Fibroblast of lung (primary cell): ENCODE measurements at regions not wholly inside any gene's neighbourhood (a gene's known extent, or its start where the extent isn't known, plus 50 kb on each side); places are given as distances from the start of the nearest gene placed in this dataset.

Experiments
- EZH2 ChIP-seq: IDR thresholded peaks from 2 replicates; pipeline ENCODE4 v1.5.1; 2012; ENCODE audit warnings: low read length, control low read depth, mild to moderate bottlenecking; ENCODE audit errors: missing control alignments
- TF ChIP-seq, protein P1 (sequence below), 2 donors: IDR thresholded peaks in 1 of 2; conservative IDR thresholded peaks in 1 of 2; 1 replicate in 1 of 2; 2 replicates in 1 of 2; pipeline ENCODE4 v1.5.1; 2011 to 2012; ENCODE audit warnings: low read length in 2 of 2, control low read depth in 1 of 2, inconsistent platforms in 1 of 2, low read depth in 1 of 2, mild to moderate bottlenecking in 1 of 2

DNA sequence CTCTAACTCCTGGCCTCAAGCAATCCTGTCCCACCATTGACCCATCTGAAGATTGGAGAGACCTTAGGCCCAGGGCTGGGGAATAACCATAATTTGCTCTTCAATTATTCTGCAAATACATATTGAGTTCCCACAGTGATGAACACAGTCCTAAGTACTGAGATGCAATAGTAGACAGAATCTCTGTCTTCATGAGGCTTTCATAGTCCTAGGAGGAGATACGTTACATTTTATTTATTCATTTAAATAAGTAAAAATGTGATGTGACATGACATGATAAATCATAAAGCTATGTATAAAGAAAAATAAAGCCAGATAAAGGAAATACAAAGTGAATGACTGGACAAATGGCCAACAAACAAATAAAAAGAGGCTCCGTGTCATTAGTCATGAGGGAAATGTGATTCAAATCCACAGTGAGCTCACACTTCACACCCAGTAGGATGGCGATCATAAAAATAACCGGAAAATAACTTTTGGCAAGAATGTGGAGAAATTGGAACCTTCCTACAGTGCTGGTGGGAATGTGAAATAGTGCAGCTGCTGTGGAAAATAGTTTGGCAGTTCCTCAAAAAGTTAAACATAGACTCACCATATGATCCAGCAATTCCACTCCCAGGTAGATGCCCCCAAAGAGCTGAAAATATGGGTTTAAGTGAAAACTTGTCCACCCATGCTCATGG, 52.1 kb upstream of the JCAD start:
- TF ChIP-seq, protein P1, sequence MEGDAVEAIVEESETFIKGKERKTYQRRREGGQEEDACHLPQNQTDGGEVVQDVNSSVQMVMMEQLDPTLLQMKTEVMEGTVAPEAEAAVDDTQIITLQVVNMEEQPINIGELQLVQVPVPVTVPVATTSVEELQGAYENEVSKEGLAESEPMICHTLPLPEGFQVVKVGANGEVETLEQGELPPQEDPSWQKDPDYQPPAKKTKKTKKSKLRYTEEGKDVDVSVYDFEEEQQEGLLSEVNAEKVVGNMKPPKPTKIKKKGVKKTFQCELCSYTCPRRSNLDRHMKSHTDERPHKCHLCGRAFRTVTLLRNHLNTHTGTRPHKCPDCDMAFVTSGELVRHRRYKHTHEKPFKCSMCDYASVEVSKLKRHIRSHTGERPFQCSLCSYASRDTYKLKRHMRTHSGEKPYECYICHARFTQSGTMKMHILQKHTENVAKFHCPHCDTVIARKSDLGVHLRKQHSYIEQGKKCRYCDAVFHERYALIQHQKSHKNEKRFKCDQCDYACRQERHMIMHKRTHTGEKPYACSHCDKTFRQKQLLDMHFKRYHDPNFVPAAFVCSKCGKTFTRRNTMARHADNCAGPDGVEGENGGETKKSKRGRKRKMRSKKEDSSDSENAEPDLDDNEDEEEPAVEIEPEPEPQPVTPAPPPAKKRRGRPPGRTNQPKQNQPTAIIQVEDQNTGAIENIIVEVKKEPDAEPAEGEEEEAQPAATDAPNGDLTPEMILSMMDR (conservative IDR thresholded peaks at IDR 0.05 in 1 of 2, IDR thresholded peaks at IDR 0.05 in 1 of 2; ENCODE audit: low read depth in 1 of 2, low read length in 2 of 2) = no peak
- no peak for TF ChIP-seq EZH2
